Activated CD8-positive, alpha-beta T cell treated with anti-CD3 and anti-CD28 coated beads for 36 hours (primary cell): ENCODE measurements at regions not wholly inside any gene's neighbourhood (a gene's known extent, or its start where the extent isn't known, plus 50 kb on each side); places are given as distances from the start of the nearest gene placed in this dataset.

Experiments
- ATAC-seq: fragments of 200-7000 bp; cut with Tn5 transposase; one replicate; pipeline ENCODE4 v1.10.0; 2021; ENCODE audit warnings: mild to moderate bottlenecking, moderate library complexity
- CTCF ChIA-PET: fragments of 350-600 bp; sonication (Branson Sonifier 250); formaldehyde crosslinking; loops from one replicate; lab custom pipeline; 2021; ENCODE audit warnings: antibody characterized with exemption; lab: Charles Lee
- POLR2A ChIA-PET: fragments of 350-600 bp; sonication (Branson Sonifier 250); formaldehyde crosslinking; loops from one replicate; lab custom pipeline; 2021; ENCODE audit warnings: antibody characterized with exemption; lab: Charles Lee
- DNase-seq: peaks from one replicate; pipeline ENCODE4 v3.0.0-alpha.2; 2020
- H3K27ac Mint-ChIP-seq: one replicate; pipeline ENCODE4 v1.8.0; 2021; ENCODE audit warnings: mild to moderate bottlenecking, mixed read lengths
- H3K27me3 Mint-ChIP-seq: one replicate; pipeline ENCODE4 v1.8.0; 2021; ENCODE audit warnings: mixed read lengths
- H3K36me3 Mint-ChIP-seq: one replicate; pipeline ENCODE4 v1.8.0; 2021; ENCODE audit warnings: low read depth, mixed read lengths
- H3K4me1 Mint-ChIP-seq: one replicate; pipeline ENCODE4 v1.8.0; 2021; ENCODE audit warnings: low read depth, mixed read lengths
- H3K4me3 Mint-ChIP-seq: one replicate; pipeline ENCODE4 v1.8.0; 2021; ENCODE audit warnings: mild to moderate bottlenecking, moderate library complexity, mixed read lengths
- H3K9me3 Mint-ChIP-seq: one replicate; pipeline ENCODE4 v1.8.0; 2021; ENCODE audit warnings: mixed read lengths
- intact Hi-C: fragments of 100-400 bp; cut with micrococcal nuclease; formaldehyde crosslinking; loops from one replicate; pipeline ENCODE4 v1.10.0; 2022
- TF ChIP-seq, protein P1 (sequence below): fragments of 200-600 bp; IDR thresholded peaks from one replicate; pipeline ENCODE4 v1.8.0; 2022; ENCODE audit warnings: antibody characterized with exemption, mild to moderate bottlenecking

DNA sequence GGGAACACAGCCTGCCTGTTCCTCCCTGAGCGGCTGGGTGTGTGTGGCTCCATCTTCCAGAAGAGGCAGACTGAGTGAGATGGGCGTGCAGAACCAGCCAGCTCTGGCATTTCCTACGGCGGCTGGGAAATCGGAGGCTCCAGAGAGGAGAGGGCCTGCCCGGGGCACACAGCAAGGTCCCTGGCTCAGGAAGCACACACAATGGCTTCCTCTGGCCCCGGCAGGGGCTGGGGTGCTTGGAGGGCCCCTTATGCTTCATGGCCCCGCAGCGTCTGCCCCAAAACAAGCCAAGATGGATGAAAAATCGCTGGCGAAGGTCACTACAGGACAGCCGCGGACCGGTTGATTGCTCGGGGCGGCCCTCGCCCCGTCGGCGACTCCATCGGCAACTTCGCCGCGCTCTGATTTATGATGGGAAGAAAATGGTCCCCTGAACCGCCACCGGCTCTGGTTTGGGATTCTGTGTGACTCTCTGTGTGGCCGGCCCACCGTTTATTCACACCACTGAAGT is 191.5 kb upstream of the C14orf180 start:
- ATAC-seq (no peak), DNase-seq (no peak)
- intact Hi-C loops = no loop called here
- no peak overlapping the region for H3K4me3 Mint-ChIP-seq
- POLR2A ChIA-PET = no interaction called here
- CTCF ChIA-PET = no interaction called here
- H3K36me3 Mint-ChIP-seq = no peaks in the 10 kb centered on the region
- H3K27me3 Mint-ChIP-seq = no peaks in the 10 kb centered on the region
- peaks cover 35% of the 10 kb centered on the region for H3K4me1 Mint-ChIP-seq
- no peaks in the 10 kb centered on the region for H3K9me3 Mint-ChIP-seq
- TF ChIP-seq, protein P1, sequence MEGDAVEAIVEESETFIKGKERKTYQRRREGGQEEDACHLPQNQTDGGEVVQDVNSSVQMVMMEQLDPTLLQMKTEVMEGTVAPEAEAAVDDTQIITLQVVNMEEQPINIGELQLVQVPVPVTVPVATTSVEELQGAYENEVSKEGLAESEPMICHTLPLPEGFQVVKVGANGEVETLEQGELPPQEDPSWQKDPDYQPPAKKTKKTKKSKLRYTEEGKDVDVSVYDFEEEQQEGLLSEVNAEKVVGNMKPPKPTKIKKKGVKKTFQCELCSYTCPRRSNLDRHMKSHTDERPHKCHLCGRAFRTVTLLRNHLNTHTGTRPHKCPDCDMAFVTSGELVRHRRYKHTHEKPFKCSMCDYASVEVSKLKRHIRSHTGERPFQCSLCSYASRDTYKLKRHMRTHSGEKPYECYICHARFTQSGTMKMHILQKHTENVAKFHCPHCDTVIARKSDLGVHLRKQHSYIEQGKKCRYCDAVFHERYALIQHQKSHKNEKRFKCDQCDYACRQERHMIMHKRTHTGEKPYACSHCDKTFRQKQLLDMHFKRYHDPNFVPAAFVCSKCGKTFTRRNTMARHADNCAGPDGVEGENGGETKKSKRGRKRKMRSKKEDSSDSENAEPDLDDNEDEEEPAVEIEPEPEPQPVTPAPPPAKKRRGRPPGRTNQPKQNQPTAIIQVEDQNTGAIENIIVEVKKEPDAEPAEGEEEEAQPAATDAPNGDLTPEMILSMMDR = no peak
- H3K27ac Mint-ChIP-seq = no peak overlapping the region

DNA sequence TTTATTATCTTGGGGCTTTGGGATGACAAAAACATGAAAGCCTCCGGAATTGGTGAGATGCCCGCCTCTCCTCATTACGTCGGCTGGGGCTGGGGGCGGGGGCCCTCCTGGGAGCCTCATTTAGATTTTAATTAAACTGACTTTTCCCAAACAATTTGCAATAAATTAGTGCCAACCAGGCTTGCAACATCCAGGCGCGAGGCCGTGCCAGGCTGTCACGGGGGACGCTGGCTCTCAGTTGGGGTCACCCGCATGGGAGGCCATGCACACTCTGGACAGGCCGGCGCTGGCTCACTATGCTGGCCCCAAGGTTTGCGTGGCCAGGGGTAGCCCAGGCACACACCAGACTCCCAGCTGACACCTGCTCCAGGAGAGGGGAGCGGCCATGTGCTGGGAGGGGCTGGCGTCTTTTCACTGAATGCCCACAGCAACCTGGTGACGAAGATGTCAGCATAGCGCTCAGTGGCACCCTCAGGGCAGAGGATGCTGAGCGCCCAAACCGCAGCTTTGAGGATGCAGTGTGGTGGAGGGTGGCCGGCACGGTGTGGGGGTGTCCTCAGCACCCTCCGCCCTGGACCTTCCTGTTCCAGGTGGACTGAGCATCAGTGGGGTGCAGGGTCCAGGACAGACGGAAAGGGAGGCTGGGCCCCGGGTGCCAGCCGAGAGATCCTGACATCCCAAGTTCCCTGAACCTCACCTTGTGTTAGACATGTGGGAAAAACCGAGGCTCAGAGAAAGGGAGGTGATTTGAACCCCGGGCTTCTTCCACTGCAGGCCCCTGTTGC is 190.8 kb upstream of the C14orf180 start:
- TF ChIP-seq, protein P1 = no peak
- no peak overlapping the region for H3K4me3 Mint-ChIP-seq
- H3K36me3 Mint-ChIP-seq = no peaks in the 10 kb centered on the region
- no peak for DNase-seq
- H3K27ac Mint-ChIP-seq = no peak overlapping the region
- ChIA-PET POLR2A (no interaction called here), CTCF (no interaction called here)
- intact Hi-C loops = no loop called here
- ATAC-seq = no peak
- H3K27me3 Mint-ChIP-seq = no peaks in the 10 kb centered on the region
- no peaks in the 10 kb centered on the region for H3K9me3 Mint-ChIP-seq
- H3K4me1 Mint-ChIP-seq = peaks cover 39% of the 10 kb centered on the region

DNA sequence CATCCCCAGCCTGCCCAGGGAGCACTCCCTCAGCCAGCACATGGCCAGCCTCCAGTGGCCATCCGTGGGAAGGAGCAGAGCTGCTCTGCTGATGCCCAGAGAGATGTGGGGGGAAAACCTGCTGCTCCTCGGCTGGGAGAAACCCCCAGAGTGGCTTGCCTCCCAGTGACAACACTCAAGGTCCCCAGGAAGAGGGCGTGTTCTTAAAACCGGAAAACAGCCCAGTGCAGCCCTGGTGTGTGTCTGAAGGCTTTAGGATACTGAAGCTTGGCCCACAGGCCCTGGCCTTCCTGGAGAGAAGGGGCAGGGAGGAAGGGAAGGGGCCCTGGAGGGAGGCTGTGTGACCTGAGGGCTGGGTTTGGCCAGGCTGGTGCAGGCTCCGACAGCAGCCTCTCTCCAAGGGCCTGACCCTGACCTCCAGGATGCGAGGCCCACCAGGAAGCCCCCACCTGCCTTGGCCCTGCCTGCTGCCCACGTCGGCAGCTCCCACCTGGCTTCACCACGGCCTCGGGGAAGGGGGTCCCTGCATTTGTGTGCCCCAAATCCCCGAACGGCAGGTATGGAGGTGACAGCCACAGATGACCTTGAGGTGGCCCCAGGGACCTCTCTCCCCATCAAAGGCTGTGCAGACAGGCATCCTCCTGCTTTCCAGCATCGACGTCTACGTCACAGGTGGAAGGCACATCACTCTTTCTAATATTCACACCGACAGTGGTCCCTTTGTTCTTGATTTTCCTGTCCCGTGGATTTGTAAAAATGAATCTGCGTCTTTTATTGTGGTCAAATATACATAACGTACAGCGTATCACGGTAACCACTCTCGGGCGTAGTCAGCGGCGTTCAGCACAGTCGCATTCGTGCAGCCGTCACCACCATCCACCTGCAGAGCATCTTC is 190.0 kb upstream of the C14orf180 start:
- H3K9me3 Mint-ChIP-seq = no peaks in the 10 kb centered on the region
- peak; percentile 51 for DNase-seq
- no peak overlapping the region for H3K4me3 Mint-ChIP-seq
- CTCF ChIA-PET = interaction anchor here (1.4 kb wide), 1 partner anchor 10 kb away, joined by 3 read pairs; no protein-coding TSS in a partner anchor
- H3K27ac Mint-ChIP-seq = peak overlapping the region; percentile 63
- POLR2A ChIA-PET = no interaction called here
- no peaks in the 10 kb centered on the region for H3K27me3 Mint-ChIP-seq
- H3K36me3 Mint-ChIP-seq = no peaks in the 10 kb centered on the region
- intact Hi-C loops = no loop called here
- peaks cover 47% of the 10 kb centered on the region for H3K4me1 Mint-ChIP-seq
- ATAC-seq = peak; percentile 58
- TF ChIP-seq, protein P1 = no peak

DNA sequence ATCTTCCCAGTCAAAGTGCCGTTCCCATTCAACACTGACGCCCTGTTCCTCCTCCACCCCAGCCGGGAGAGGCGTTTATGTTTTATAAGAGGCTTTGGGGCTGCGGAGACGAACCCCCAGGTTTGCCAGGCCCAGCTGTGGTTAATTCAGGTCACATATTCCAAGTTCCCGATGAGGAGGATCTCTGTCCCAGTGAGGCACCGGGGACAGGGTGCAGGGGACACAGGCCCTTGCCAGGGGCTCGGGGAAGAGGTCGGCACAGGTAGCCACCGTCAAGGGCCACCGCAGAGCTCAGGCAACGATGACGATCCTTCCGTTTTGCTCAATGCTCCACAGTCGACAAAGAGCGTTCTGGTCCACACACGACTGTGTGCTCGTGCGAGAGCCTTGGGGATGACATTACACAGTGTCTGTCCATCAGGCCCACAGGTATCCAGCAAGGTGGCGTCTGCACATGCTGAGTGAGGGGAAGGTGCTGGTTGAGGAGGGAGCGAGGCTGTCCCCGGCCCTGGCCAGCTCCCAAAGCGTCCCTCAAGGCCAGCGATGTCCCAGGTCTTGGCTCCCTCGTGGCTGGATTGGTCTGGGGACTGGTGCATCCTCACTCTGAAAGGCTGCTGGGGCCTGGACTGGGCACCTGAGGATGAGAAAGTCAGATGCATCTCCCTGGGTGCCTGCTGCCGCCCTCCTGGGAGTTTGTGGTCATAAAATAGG is 189.2 kb upstream of the C14orf180 start:
- DNase-seq = no peak
- Mint-ChIP-seq H3K9me3 (no peaks in the 10 kb centered on the region), H3K4me3 (no peak overlapping the region), H3K27me3 (no peaks in the 10 kb centered on the region), H3K27ac (peak overlapping the region; percentile 54), H3K4me1 (peaks cover 55% of the 10 kb centered on the region), H3K36me3 (no peaks in the 10 kb centered on the region)
- ChIA-PET POLR2A (no interaction called here), CTCF (interaction anchor here (1.4 kb wide), 1 partner anchor 9 kb away, joined by 3 read pairs; no protein-coding TSS in a partner anchor)
- ATAC-seq = no peak
- TF ChIP-seq, protein P1 = no peak
- intact Hi-C loops = no loop called here
